ENCODE measurements at regions not wholly inside any gene's neighbourhood (a gene's known extent, or its start where the extent isn't known, plus 50 kb on each side); places are given as distances from the start of the nearest gene placed in this dataset.
"Not testable (repeated sequence)": the region's sequence is repeated elsewhere in the genome, so short reads cannot be mapped to it uniquely, and the experiment has no call there.

GRCh38 chr2:237218756-237219155 is 133.1 kb downstream of the COPS8 start:
- no peak for DNase-seq

DNA sequence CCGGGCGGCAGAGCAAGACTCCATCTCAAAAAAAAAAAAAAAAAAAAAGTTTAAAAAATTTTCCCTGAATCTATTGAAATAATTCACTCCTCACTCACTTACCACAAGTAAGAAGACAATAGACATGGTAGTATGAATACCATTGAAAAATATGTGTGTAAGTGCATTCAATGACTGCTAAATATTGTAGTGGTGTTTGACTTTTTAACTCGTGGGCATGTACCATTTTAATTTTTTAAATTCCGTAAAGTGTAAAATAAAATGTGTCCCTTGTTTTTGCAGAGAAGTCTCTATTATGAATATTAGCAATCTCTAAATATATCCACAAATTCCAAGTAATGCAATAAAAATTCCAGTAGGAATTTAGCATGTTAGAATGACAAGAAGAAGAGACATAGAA is 134.1 kb downstream of the COPS8 start:
- DNase-seq: no peak

DNA sequence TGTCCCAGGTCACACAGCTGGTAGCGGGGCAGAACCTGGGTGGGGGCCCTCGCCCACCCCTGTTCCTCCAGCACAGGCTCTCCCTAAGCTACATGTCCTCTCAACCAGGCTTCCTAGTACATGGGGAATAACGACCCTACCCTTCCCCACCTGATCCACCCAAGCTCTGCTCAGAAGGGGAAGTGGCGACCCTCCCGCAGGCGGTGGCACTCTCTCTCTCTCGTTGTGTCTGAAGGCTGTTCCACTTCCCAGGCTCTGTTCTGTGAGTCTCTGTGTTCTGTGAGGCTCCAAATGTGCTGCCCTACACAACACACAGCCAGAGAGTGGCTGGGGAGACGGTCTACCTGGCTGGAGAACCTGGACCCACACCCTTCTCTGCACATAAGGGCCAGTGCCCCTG is 135.8 kb downstream of the COPS8 start:
- no peak for DNase-seq

DNA sequence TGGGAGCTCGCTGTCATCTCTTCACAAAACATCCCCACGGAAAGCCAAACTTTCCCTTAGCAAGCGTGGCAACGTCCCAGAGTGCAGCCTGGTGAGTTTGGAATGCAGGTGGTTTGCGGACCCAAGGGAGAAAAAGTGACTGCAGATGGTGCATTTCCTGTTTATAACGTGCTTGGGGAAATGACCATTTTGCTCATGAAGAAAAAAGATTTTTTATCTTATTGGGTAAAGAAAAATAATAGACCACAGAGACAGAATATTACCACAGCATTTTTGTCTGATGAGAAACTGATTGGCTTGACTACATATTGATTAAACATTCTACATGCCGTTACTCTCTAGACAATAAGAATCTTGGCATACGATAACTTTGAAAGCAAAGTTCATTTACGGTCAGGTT is 136.5 kb downstream of the COPS8 start:
- DNase-seq: no peak

- no peak for DNase-seq
Observed at GRCh38 chr2:237222601-237223041, 136.9 kb downstream of the COPS8 start.

- DNase-seq: no peak
Observed at GRCh38 chr2:237223201-237223861, 137.6 kb downstream of the COPS8 start.

DNA sequence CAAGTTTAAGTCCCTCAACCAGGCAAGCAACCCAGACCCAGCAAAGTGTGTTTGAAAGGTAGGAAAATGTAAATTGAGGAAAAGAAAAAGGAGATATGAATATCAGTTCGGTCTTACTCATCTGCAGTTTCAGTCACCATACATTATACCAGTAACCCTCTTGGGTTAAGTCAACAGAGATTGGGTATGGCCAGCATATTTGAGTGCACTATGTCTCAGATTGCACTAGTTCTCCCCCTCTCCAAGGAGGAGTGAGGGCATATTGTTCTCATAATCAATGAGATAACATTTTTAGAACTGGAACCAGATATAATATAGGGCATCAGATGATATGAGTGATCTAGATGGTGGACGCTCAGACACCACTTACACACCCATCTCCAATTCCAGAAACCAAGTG is 141.5 kb downstream of the COPS8 start:
- DNase-seq: no peak

GRCh38 chr2:237227592-237228280 is 142.0 kb downstream of the COPS8 start:
- DNase-seq: no peak

DNA sequence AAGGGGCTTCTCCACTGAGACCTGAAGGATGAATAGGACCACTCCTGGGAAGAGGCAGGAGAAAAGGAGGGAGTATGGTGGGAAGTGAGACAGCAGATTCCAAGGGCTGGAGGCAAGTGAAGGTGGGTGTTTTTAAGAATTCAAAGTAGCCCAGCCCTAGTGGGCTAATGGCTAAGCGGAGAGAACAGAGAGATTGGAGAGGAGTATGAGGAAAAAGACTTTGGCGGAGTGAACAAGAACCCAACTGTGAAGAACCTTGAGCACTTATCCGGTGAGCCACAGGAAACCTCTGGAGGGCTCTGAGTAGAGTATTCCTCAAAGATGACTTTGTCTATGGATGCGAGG is 142.6 kb downstream of the COPS8 start:
- no peak for DNase-seq

- DNase-seq: no peak
Observed at GRCh38 chr2:237229905-237230304, 144.2 kb downstream of the COPS8 start.

DNA sequence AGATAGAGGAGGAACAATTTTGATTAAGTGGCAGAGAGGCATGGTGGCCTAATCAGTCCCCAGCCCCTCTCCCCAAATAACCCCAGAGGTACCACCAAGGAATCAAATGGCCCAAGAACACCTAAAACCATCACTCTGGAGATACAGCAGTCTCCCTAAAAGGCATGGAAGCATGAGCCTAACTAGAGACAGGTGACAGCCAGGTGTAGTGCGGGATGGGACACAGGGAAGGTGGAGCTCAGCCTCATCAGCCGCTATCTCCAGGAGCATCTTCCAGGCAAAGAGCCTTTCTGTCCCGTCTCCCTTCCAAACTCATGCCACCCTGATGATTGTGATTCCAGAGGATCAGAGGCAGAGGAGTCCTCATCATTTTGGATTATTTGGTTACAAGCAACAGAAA is 144.7 kb downstream of the COPS8 start:
- DNase-seq: no peak

GRCh38 chr2:237231593-237231992 is 145.9 kb downstream of the COPS8 start:
- DNase-seq: no peak

DNA sequence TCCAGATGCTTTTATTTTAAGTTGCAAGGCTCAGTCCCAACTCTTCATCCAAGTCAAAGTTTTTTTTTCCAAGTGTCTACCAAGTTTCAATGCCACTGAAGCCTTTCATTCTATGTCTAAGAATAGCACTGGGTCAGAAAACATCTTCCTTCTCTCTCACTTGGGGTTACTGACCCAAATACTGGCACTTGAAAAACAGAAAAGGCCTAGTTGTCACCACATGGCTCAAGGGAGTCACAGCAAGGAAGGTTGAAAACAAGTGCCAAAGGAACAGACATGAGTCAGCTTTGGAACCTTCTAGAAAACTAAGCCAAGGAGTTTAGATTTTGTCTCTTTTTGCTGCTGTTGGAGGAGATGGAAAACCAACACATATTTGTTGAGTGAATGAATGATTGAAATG is 146.5 kb downstream of the COPS8 start:
- DNase-seq: no peak

DNA sequence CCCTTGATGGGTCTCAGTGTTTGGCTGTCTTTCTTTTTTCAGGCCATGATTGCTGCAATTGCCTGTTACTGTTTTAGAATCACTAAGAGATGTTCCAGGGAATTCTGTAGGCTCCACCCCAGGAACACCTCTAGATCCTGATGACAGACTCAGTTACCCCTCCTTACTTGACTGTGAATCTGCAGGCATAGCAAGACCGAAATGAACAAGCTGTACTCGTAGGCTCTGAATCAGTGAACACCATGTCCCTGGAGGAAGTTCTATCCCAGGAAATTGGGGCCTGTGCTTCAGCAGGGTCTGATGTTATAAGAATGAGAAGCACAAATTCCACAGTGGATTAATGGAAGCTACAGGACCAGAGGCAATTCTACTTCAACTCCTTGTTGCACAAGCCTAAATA is 148.6 kb downstream of the COPS8 start:
- DNase-seq: no peak

GRCh38 chr2:237235383-237236095 is 149.8 kb downstream of the COPS8 start:
- no peak for DNase-seq

- DNase-seq: no peak
Observed at GRCh38 chr2:237236188-237236587, 150.5 kb downstream of the COPS8 start.

- DNase-seq: no peak
Observed at GRCh38 chr2:237238249-237238648, 152.6 kb downstream of the COPS8 start.

DNA sequence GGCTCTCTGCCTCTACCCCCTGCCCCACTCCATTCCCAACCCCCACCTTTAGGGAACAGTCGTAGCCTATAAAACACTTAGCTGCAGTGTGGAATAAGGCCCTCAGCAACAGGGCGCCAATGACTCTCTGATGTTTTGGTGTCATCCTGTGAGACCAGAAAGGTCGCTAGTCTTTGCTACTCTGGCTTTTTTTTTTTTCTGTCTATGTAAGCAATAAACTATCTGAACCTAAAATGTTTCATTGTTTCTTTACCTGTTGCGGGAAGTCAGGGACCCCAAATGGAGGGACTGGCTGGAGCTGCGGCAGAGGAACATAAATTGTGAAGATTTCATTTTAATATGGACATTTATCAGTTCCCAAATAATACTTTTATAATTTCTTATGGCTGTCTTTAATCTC is 154.6 kb downstream of the COPS8 start:
- DNase-seq: no peak

- DNase-seq: not testable (repeated sequence)
Observed at GRCh38 chr2:237240868-237241267, 155.2 kb downstream of the COPS8 start.

DNA sequence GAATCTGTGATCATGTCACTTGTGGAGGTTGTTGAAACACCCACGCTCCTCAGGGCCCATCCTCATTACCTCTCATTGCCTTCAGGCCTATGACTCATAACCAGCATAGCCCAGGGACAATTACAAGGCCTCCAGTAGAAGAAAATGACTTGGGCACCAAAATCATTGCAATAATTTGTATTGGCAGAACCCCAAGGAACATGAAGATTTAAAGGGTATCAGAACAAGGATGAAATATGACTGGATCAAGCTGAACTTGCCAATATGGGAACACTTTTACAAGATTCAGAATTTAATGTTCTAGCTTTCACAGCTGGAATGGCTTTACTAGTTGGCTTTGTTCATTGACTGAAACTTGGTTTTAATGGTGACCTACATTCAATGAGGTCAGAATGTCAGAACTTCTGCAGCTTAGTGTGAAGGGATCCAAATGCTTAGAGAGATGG is 156.4 kb downstream of the COPS8 start:
- no peak for DNase-seq

DNA sequence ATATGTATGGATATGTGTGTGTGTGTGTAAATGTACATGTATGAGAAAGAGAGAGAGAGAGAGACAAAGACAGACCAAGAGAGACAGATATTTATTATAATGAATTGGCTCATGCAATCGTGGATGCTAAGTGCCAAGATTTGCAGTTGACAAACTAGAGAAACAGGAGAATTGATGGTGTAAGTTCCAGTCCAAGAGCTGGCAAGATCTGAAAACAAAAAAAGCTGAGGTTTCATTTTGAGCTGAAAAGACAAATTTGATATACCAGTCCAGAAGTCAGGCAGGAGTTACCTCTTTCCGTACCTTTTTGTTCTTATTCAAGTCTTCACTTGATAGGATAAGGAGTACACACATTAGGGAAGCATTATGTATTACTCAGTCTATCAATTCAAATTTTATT is 157.8 kb downstream of the COPS8 start:
- no peak for DNase-seq

GRCh38 chr2:237244178-237244577 is 158.5 kb downstream of the COPS8 start:
- no peak for DNase-seq

DNA sequence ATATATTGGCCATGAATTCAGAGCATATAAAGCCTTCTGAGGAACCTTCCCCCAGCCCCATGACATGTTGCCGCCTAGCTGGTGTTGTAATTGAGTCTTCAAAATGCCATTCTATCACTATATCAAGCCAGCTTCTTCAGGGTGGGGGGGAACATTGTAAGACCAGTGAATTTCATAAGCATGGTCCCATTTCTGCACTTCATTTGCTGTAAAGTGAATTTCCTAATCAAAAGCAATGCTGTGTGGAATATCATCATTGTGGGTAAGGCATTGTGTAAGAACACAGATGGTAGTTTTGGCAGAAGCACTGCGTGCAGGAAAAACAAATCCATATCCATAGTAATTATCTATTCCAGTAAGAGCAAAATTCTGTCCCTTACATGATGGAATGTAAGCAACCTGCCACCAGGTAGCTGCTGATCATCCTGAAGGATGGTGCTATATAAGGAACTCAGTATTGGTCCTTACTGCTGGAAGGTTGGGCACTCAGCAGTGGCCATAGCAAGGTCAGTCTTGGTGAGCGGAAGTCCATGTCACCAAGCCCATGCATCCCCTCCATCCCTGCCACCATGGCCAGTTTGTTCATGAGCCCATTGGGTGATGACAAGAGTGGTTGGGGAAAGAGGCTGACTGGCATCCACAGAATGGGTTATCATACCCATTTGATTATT is 159.4 kb downstream of the COPS8 start:
- no peak for DNase-seq

- no peak for DNase-seq
Observed at GRCh38 chr2:237250599-237250998, 163.4 kb downstream of the COL6A3 start.

All from NCI-H526 treated with DMSO at 0.1 percent for 48 hours (cell line).